SK-N-SH (cell line): ENCODE measurements at regions not wholly inside any gene's neighbourhood (a gene's known extent, or its start where the extent isn't known, plus 50 kb on each side); places are given as distances from the start of the nearest gene placed in this dataset.

Experiments used
- CTCF ChIA-PET: fragments of 300-600, 350-600 bp; formaldehyde crosslinking; extraction: SDS; loops from one replicate; lab custom pipeline; 2021; lab: Yijun Ruan, JAX
- POLR2A ChIA-PET: fragments of 350-600 bp; sonication (Branson Sonifier 250); formaldehyde crosslinking; extraction: SDS; loops from one replicate; lab custom pipeline; 2020; ENCODE audit warnings: antibody characterized with exemption, inconsistent platforms; lab: Yijun Ruan, JAX
- DNase-seq: peaks from one replicate; pipeline ENCODE4 v3.0.0; 2012
- H2AFZ ChIP-seq: fragments of 200-600 bp; sonication (generic); 2 replicates; pipeline ENCODE4 v1.8.1; 2016; ENCODE audit warnings: antibody characterized with exemption, mild to moderate bottlenecking, low read depth
- H3F3A ChIP-seq: fragments of 200-600 bp; sonication (generic); replicated peaks from 2 replicates; pipeline ENCODE3; 2016; ENCODE audit warnings: antibody characterized with exemption, mild to moderate bottlenecking; ENCODE audit not compliant: insufficient read depth
- H3K27ac ChIP-seq, 2 experiments: fragments of 200-500 bp in 1 of 2; fragments of 200-600 bp in 1 of 2; sonication (Bioruptor generic) in 1 of 2; sonication (generic), shearing (Covaris generic) in 1 of 2; 2 replicates each; pipeline versions ENCODE4 v1.5.1 to v1.6.1; 2014 to 2016; ENCODE audit warnings: low read depth in 2 of 2, inconsistent platforms in 1 of 2, low read length in 1 of 2, mild to moderate bottlenecking in 1 of 2, mixed read lengths in 1 of 2
- H3K27me3 ChIP-seq: fragments of 200-600 bp; sonication (generic), shearing (Covaris generic); 2 replicates; pipeline ENCODE4 v1.6.1; 2016; ENCODE audit warnings: mixed run types; ENCODE audit not compliant: insufficient read depth
- H3K36me3 ChIP-seq, 2 experiments: fragments of 200-500 bp in 1 of 2; fragments of 200-600 bp in 1 of 2; sonication (Bioruptor generic) in 1 of 2; sonication (generic) in 1 of 2; replicated peaks in 1 of 2; 2 replicates each; pipeline versions ENCODE3 to v1.5.1; 2014 to 2016; ENCODE audit warnings: low read length in 1 of 2, mild to moderate bottlenecking in 1 of 2; ENCODE audit not compliant: insufficient read depth in 2 of 2, control insufficient read depth in 1 of 2
- H3K4me1 ChIP-seq, 2 experiments: fragments of 200-500 bp in 1 of 2; fragments of 200-600 bp in 1 of 2; sonication (Bioruptor generic) in 1 of 2; sonication (generic), shearing (Covaris generic) in 1 of 2; 2 replicates each; pipeline versions ENCODE4 v1.5.1 to v1.6.1; 2014 to 2016; ENCODE audit warnings: low read depth in 1 of 2, low read length in 1 of 2, mixed run types in 1 of 2; ENCODE audit not compliant: insufficient read depth in 2 of 2, control insufficient read depth in 1 of 2
- H3K4me2 ChIP-seq: fragments of 200-600 bp; sonication (generic), shearing (Covaris generic); 2 replicates; pipeline ENCODE4 v1.6.1; 2017; ENCODE audit warnings: mixed run types
- H3K4me3 ChIP-seq, 2 experiments: fragments of 200-500 bp in 1 of 2; fragments of 200-600 bp in 1 of 2; sonication (Bioruptor generic) in 1 of 2; sonication (generic), shearing (Covaris generic) in 1 of 2; 2 replicates each; pipeline versions ENCODE4 v1.5.1 to v1.8.1; 2014 to 2016; ENCODE audit warnings: low read depth in 2 of 2, inconsistent platforms in 1 of 2, low read length in 1 of 2, mild to moderate bottlenecking in 1 of 2, mixed read lengths in 1 of 2, moderate library complexity in 1 of 2
- H3K79me2 ChIP-seq: fragments of 200-600 bp; sonication (generic); 2 replicates; pipeline ENCODE4 v1.8.1; 2017; ENCODE audit warnings: mild to moderate bottlenecking; ENCODE audit not compliant: insufficient read depth
- H3K9ac ChIP-seq: fragments of 200-600 bp; sonication (generic); 2 replicates; pipeline ENCODE4 v1.6.1; 2017; ENCODE audit warnings: mixed run types
- H3K9me2 ChIP-seq: fragments of 200-600 bp; sonication (generic); 2 replicates; pipeline ENCODE4 v1.6.1; 2017; ENCODE audit warnings: mixed run types
- H3K9me3 ChIP-seq: fragments of 200-600 bp; sonication (generic); 2 replicates; pipeline ENCODE4 v1.6.1; 2017; ENCODE audit warnings: mixed run types, mild to moderate bottlenecking, moderate library complexity
- H4K20me1 ChIP-seq: fragments of 200-600 bp; sonication (generic); 2 replicates; pipeline ENCODE4 v1.6.1; 2017; ENCODE audit warnings: mild to moderate bottlenecking, mixed run types; ENCODE audit not compliant: insufficient read depth
- CHD2 ChIP-seq: fragments of 150-350 bp; IDR thresholded peaks from 2 replicates; pipeline ENCODE4 v1.6.1; 2018; ENCODE audit warnings: low read length; ENCODE audit not compliant: partially characterized antibody
- CTCF ChIP-seq: fragments of 200-600 bp; sonication (generic); IDR thresholded peaks from 2 replicates; pipeline ENCODE4 v1.6.1; 2017; ENCODE audit warnings: antibody characterized with exemption, mild to moderate bottlenecking, moderate library complexity
- EP300 ChIP-seq, 2 experiments: IDR thresholded peaks; 2 replicates each; pipeline versions ENCODE4 v1.4.0 to v1.6.1; 2012; ENCODE audit warnings: borderline replicate concordance in 1 of 2, low read depth in 1 of 2, low read length in 1 of 2
- EZH2phosphoT487 ChIP-seq: fragments of 200-600 bp; sonication (generic); IDR thresholded peaks from 2 replicates; pipeline ENCODE4 v1.6.1; 2017; ENCODE audit warnings: low read depth, mixed run types, mild to moderate bottlenecking, antibody characterized with exemption, moderate library complexity, borderline replicate concordance
- FOXJ3 ChIP-seq: sonication (generic); formaldehyde crosslinking; IDR thresholded peaks from 2 replicates; pipeline ENCODE4 v1.5.1; 2020; ENCODE audit warnings: mild to moderate bottlenecking, missing genetic modification reagents
- FOXM1 ChIP-seq: IDR thresholded peaks from 2 replicates; pipeline ENCODE4 v1.4.0; 2012; ENCODE audit warnings: low read depth, mild to moderate bottlenecking
- GABPA ChIP-seq: IDR thresholded peaks from 2 replicates; pipeline ENCODE4 v1.4.0; 2012; ENCODE audit warnings: low read depth, mild to moderate bottlenecking
- IRF3 ChIP-seq: fragments of 150-350 bp; IDR thresholded peaks from 2 replicates; pipeline ENCODE4 v1.6.1; 2016; ENCODE audit warnings: mild to moderate bottlenecking, low read depth, low read length
- NFIC ChIP-seq: IDR thresholded peaks from 2 replicates; pipeline ENCODE4 v1.4.0; 2012; ENCODE audit warnings: borderline replicate concordance
- REST ChIP-seq: IDR thresholded peaks from 2 replicates; pipeline ENCODE4 v1.6.1; 2012; ENCODE audit warnings: mild to moderate bottlenecking, low read depth, low read length, moderate library complexity
- RXRA ChIP-seq: IDR thresholded peaks from 2 replicates; pipeline ENCODE4 v1.4.0; 2012; ENCODE audit warnings: low read depth, mild to moderate bottlenecking, borderline replicate concordance
- SMC3 ChIP-seq: IDR thresholded peaks from 2 replicates; pipeline ENCODE4 v1.6.1; 2012; ENCODE audit warnings: low read depth, low read length, improper control_type of control experiment
- TAF1 ChIP-seq: IDR thresholded peaks from 2 replicates; pipeline ENCODE4 v1.6.1; 2012; ENCODE audit warnings: low read depth, mild to moderate bottlenecking, low read length, moderate library complexity, borderline replicate concordance
- YY1 ChIP-seq: IDR thresholded peaks from 2 replicates; pipeline ENCODE4 v1.4.0; 2012; ENCODE audit warnings: low read depth, mild to moderate bottlenecking
- WGBS: methylation state at CpG from one replicate; pipeline ENCODE4 v1.1.6; 2017; ENCODE audit warnings: low lambda C conversion rate; 5-methylcytosine and 5-hydroxymethylcytosine counted together

- WGBS: 2% methylated on average over 5 of the region's 5 CpGs
These were observed 762.5 kb upstream of the GRIA3 start for GRCh38 chrX:122421434-122422121.

GRCh38 chrX:122422547-122422946, 761.5 kb upstream of the GRIA3 start:
- Histone ChIP-seq H3F3A (no peaks in the 10 kb centered on the region), H4K20me1 (no peaks in the 10 kb centered on the region), H3K36me3 (no peaks in the 10 kb centered on the region), H3K4me1 (no peaks in the 10 kb centered on the region), H3K9ac (no peak overlapping the region), H3K9me2 (no peaks in the 10 kb centered on the region), H3K4me2 (no peak overlapping the region), H3K9me3 (no peaks in the 10 kb centered on the region), H3K27ac (no peak overlapping the region), H3K4me3 (no peak overlapping the region), H3K27me3 (no peaks in the 10 kb centered on the region), H3K79me2 (no peaks in the 10 kb centered on the region), H2AFZ (no peak overlapping the region)
- TF ChIP-seq REST (no peak), TAF1 (no peak), EP300 (IDR thresholded peaks at IDR 0.05; ENCODE audit: borderline replicate concordance in 1 of 2, low read depth in 1 of 2, low read length in 1 of 2) (peak in 1 of 2 experiments; percentile 31; a peak in 1 of 4 replicates)
- DNase-seq: no peak
- ChIA-PET CTCF (no interaction called here), POLR2A (no interaction called here)
- 6% methylated on average over 2 of the region's 2 CpGs for WGBS

More at GRCh38 chrX:122421434-122422121, 762.5 kb upstream of the GRIA3 start:
- CTCF ChIA-PET: no interaction called here
- no peak overlapping the region for H3K27ac ChIP-seq
- POLR2A ChIA-PET: no interaction called here
- no peak overlapping the region for H3K4me3 ChIP-seq
- TF ChIP-seq FOXJ3 (no peak), YY1 (no peak), EZH2phosphoT487 (no peak), SMC3 (no peak), GABPA (no peak), EP300 (IDR thresholded peaks at IDR 0.05; ENCODE audit: borderline replicate concordance in 1 of 2, low read depth in 1 of 2, low read length in 1 of 2) (no peak), NFIC (no peak), TAF1 (no peak), IRF3 (no peak), CTCF (no peak), RXRA (no peak), CHD2 (no peak), FOXM1 (no peak)
- no peaks in the 10 kb centered on the region for H3K9me3 ChIP-seq
- H3K4me1 ChIP-seq: no peaks in the 10 kb centered on the region
- H3K79me2 ChIP-seq: no peaks in the 10 kb centered on the region
- DNase-seq: no peak
- H3F3A ChIP-seq: no peaks in the 10 kb centered on the region
- no peaks in the 10 kb centered on the region for H3K9me2 ChIP-seq
- H3K9ac ChIP-seq: no peak overlapping the region
- no peaks in the 10 kb centered on the region for H3K36me3 ChIP-seq
- no peaks in the 10 kb centered on the region for H3K27me3 ChIP-seq
- H3K4me2 ChIP-seq: no peak overlapping the region
- no peak overlapping the region for H2AFZ ChIP-seq
- no peaks in the 10 kb centered on the region for H4K20me1 ChIP-seq
